HG02852 (cell line): ENCODE measurements at regions not wholly inside any gene's neighbourhood (a gene's known extent, or its start where the extent isn't known, plus 50 kb on each side); places are given as distances from the start of the nearest gene placed in this dataset.
"Not testable (repeated sequence)": the region's sequence is repeated elsewhere in the genome, so short reads cannot be mapped to it uniquely, and the experiment has no call there.

Source experiments
- ATAC-seq: cut with Tn5 transposase; IDR thresholded peaks from one replicate; pipeline ENCODE4 v1.9.1; 2021; ENCODE audit warnings: mild to moderate bottlenecking, moderate library complexity; ENCODE audit not compliant: unreplicated experiment

- no peak for ATAC-seq
Measured at GRCh38 chr13:73653688-73654087, 480.5 kb downstream of the KLF12 start.

- ATAC-seq: no peak
Measured at GRCh38 chr13:73647417-73647816, 486.8 kb downstream of the KLF12 start.

GRCh38 chr13:73640476-73641179 is 493.6 kb downstream of the KLF12 start:
- ATAC-seq: not testable (repeated sequence)

- ATAC-seq: no peak
Measured at GRCh38 chr13:73635166-73635787, 498.9 kb downstream of the KLF12 start.

- ATAC-seq: no peak
Measured at GRCh38 chr13:73633817-73634460, 500.3 kb downstream of the KLF12 start.

- ATAC-seq: no peak
Measured at GRCh38 chr13:73631411-73631810, 502.8 kb downstream of the KLF12 start.

- ATAC-seq: no peak
Measured at GRCh38 chr13:73625562-73626339, 508.5 kb downstream of the KLF12 start.

GRCh38 chr13:73623281-73623680 is 510.9 kb downstream of the KLF12 start:
- no peak for ATAC-seq

GRCh38 chr13:73622381-73622780 is 511.8 kb downstream of the KLF12 start:
- ATAC-seq: no peak

- no peak for ATAC-seq
Measured at GRCh38 chr13:73618275-73618865, 515.8 kb downstream of the KLF12 start.

GRCh38 chr13:73616861-73617260 is 517.3 kb downstream of the KLF12 start:
- ATAC-seq: no peak

- ATAC-seq: no peak
Measured at GRCh38 chr13:73610799-73611592, 523.2 kb downstream of the KLF12 start.

- no peak for ATAC-seq
Measured at GRCh38 chr13:73608711-73609485, 525.3 kb downstream of the KLF12 start.

- ATAC-seq: no peak
Measured at GRCh38 chr13:73608157-73608516, 526.1 kb downstream of the KLF12 start.

GRCh38 chr13:73607489-73608156 is 526.6 kb downstream of the KLF12 start:
- ATAC-seq: no peak

- no peak for ATAC-seq
Measured at GRCh38 chr13:73603646-73604045, 530.6 kb downstream of the KLF12 start.

GRCh38 chr13:73602295-73602694 is 531.9 kb downstream of the KLF12 start:
- no peak for ATAC-seq

GRCh38 chr13:73601708-73602107 is 532.5 kb downstream of the KLF12 start:
- ATAC-seq: no peak
